WTC11 (cell line): ENCODE measurements at regions not wholly inside any gene's neighbourhood (a gene's known extent, or its start where the extent isn't known, plus 50 kb on each side); places are given as distances from the start of the nearest gene placed in this dataset.

Experiments used
- ATAC-seq: fragments of 200-7000 bp; cut with Tn5 transposase; 2 replicates; pipeline ENCODE4 v1.10.0; 2021; ENCODE audit warnings: mild to moderate bottlenecking, moderate library complexity
- CTCF ChIA-PET: fragments of 300-600 bp; sonication (Branson Sonifier 250); formaldehyde crosslinking; loops from one replicate; lab custom pipeline; 2021; ENCODE audit warnings: antibody characterized with exemption; lab: Charles Lee
- POLR2A ChIA-PET: fragments of 350-600 bp; sonication (Branson Sonifier 250); formaldehyde crosslinking; loops from one replicate; lab custom pipeline; 2021; ENCODE audit warnings: antibody characterized with exemption; lab: Charles Lee
- DNase-seq: peaks from one replicate; pipeline ENCODE4 v3.0.0; 2021; ENCODE audit warnings: low spot score
- H3K27ac Mint-ChIP-seq: 2 replicates; pipeline ENCODE4 v1.8.0; 2021; ENCODE audit warnings: mixed read lengths
- H3K27me3 Mint-ChIP-seq: 2 replicates; pipeline ENCODE4 v1.8.0; 2021; ENCODE audit warnings: low read depth, mild to moderate bottlenecking, moderate library complexity, mixed read lengths
- H3K36me3 Mint-ChIP-seq: 2 replicates; pipeline ENCODE4 v1.8.0; 2021; ENCODE audit warnings: mixed read lengths
- H3K4me1 Mint-ChIP-seq: 2 replicates; pipeline ENCODE4 v1.8.0; 2022; ENCODE audit warnings: mixed read lengths
- H3K4me3 Mint-ChIP-seq: 2 replicates; pipeline ENCODE4 v1.8.0; 2021; ENCODE audit warnings: mild to moderate bottlenecking, moderate library complexity, mixed read lengths
- H3K9me3 Mint-ChIP-seq: 2 replicates; pipeline ENCODE4 v1.8.0; 2021; ENCODE audit warnings: mixed read lengths
- AR ChIP-seq: fragments of 250-450 bp; sonication (Bioruptor Pico); IDR thresholded peaks from 2 replicates; pipeline ENCODE4 v1.9.0; 2021; ENCODE audit warnings: mild to moderate bottlenecking
- CDX4 ChIP-seq: fragments of 250-450 bp; sonication (Bioruptor Pico); IDR thresholded peaks from 2 replicates; pipeline ENCODE4 v1.9.0; 2021; ENCODE audit warnings: moderate library complexity, mild to moderate bottlenecking, inconsistent platforms, borderline replicate concordance
- CREB1 ChIP-seq: sonication (generic); formaldehyde crosslinking; IDR thresholded peaks from 2 replicates; pipeline ENCODE4 v1.8.0; 2023; ENCODE audit warnings: mild to moderate bottlenecking, missing genetic modification reagents
- CTCF ChIP-seq: fragments of 200-600 bp; IDR thresholded peaks from 2 replicates; pipeline ENCODE4 v1.8.0; 2022; ENCODE audit warnings: antibody characterized with exemption
- EMX1 ChIP-seq: fragments of 250-450 bp; sonication (Bioruptor Pico); IDR thresholded peaks from 2 replicates; pipeline ENCODE4 v1.8.0; 2021; ENCODE audit warnings: mild to moderate bottlenecking
- ESRRA ChIP-seq: sonication (generic); formaldehyde crosslinking; IDR thresholded peaks from 2 replicates; pipeline ENCODE4 v1.8.1; 2022; ENCODE audit warnings: mild to moderate bottlenecking, missing genetic modification reagents, borderline replicate concordance
- FOXP1 ChIP-seq: sonication (generic); formaldehyde crosslinking; IDR thresholded peaks from 2 replicates; pipeline ENCODE4 v1.8.0; 2022; ENCODE audit warnings: missing genetic modification reagents, mild to moderate bottlenecking, moderate library complexity, borderline replicate concordance
- GRHL2 ChIP-seq: fragments of 250-450 bp; sonication (Bioruptor Pico); IDR thresholded peaks from 2 replicates; pipeline ENCODE4 v1.8.0; 2022; ENCODE audit warnings: mild to moderate bottlenecking, moderate library complexity; ENCODE audit not compliant: insufficient replicate concordance, severe bottlenecking
- IRF2 ChIP-seq: sonication (generic); formaldehyde crosslinking; IDR thresholded peaks from 2 replicates; pipeline ENCODE4 v1.8.0; 2022; ENCODE audit warnings: low read depth, missing genetic modification reagents, borderline replicate concordance
- JUN ChIP-seq: sonication (generic); formaldehyde crosslinking; IDR thresholded peaks from 2 replicates; pipeline ENCODE4 v1.8.0; 2023; ENCODE audit warnings: mild to moderate bottlenecking, missing genetic modification reagents
- MXD4 ChIP-seq: fragments of 250-450 bp; sonication (Bioruptor Pico); IDR thresholded peaks from 2 replicates; pipeline ENCODE4 v1.8.0; 2021; ENCODE audit warnings: mild to moderate bottlenecking, moderate library complexity, borderline replicate concordance
- NR1H2 ChIP-seq: sonication (generic); formaldehyde crosslinking; IDR thresholded peaks from 2 replicates; pipeline ENCODE4 v1.9.0; 2021; ENCODE audit warnings: mild to moderate bottlenecking, moderate library complexity, missing genetic modification reagents
- NR2C2 ChIP-seq: sonication (generic); formaldehyde crosslinking; IDR thresholded peaks from 2 replicates; pipeline ENCODE4 v1.8.0; 2022; ENCODE audit warnings: mild to moderate bottlenecking, missing genetic modification reagents
- OVOL2 ChIP-seq: fragments of 250-450 bp; sonication (Bioruptor Pico); IDR thresholded peaks from 2 replicates; pipeline ENCODE4 v1.9.0; 2021; ENCODE audit warnings: mild to moderate bottlenecking, borderline replicate concordance
- RELA ChIP-seq: sonication (generic); formaldehyde crosslinking; IDR thresholded peaks from 2 replicates; pipeline ENCODE4 v1.8.1; 2022; ENCODE audit warnings: missing genetic modification reagents, mild to moderate bottlenecking, borderline replicate concordance
- SP1 ChIP-seq: sonication (generic); formaldehyde crosslinking; conservative IDR thresholded peaks from 2 replicates; pipeline ENCODE4 v1.8.1; 2022; ENCODE audit warnings: missing genetic modification reagents
- TP53 ChIP-seq: sonication (generic); formaldehyde crosslinking; IDR thresholded peaks from 2 replicates; pipeline ENCODE4 v1.8.1; 2023; ENCODE audit warnings: mild to moderate bottlenecking, missing genetic modification reagents
- USF1 ChIP-seq: sonication (generic); formaldehyde crosslinking; IDR thresholded peaks from 2 replicates; pipeline ENCODE4 v1.8.0; 2022; ENCODE audit warnings: mild to moderate bottlenecking, missing genetic modification reagents
- ZNF121 ChIP-seq: sonication (generic); formaldehyde crosslinking; IDR thresholded peaks from 2 replicates; pipeline ENCODE4 v1.8.0; 2023; ENCODE audit warnings: missing genetic modification reagents
- ZNF281 ChIP-seq: sonication (generic); formaldehyde crosslinking; IDR thresholded peaks from 2 replicates; pipeline ENCODE4 v1.8.0; 2023; ENCODE audit warnings: mild to moderate bottlenecking, missing genetic modification reagents
- ZNF396 ChIP-seq: fragments of 250-450 bp; sonication (Bioruptor Pico); IDR thresholded peaks from 2 replicates; pipeline ENCODE4 v1.8.0; 2021; ENCODE audit warnings: mild to moderate bottlenecking, moderate library complexity, borderline replicate concordance

GRCh38 chr9:31135567-31135966 is 1248.9 kb upstream of the ACO1 start:
- no peak for DNase-seq
- no peaks in the 10 kb centered on the region for H3K36me3 Mint-ChIP-seq
- no peak for TF ChIP-seq OVOL2
- TF ChIP-seq EMX1 (CRISPR knock-in tag) = no peak
- no peak for TF ChIP-seq NR1H2
- no peak for TF ChIP-seq GRHL2 (CRISPR knock-in tag)
- TF ChIP-seq MXD4 (CRISPR knock-in tag) = no peak
- no peak for TF ChIP-seq ZNF121 (CRISPR knock-in tag)
- no peak for TF ChIP-seq CTCF
- no peak for TF ChIP-seq NR2C2
- TF ChIP-seq ZNF281 = no peak
- TF ChIP-seq TP53 (CRISPR knock-in tag) = no peak
- TF ChIP-seq ZNF396 (CRISPR knock-in tag) = no peak
- TF ChIP-seq JUN (CRISPR knock-in tag) = no peak
- TF ChIP-seq CREB1 (CRISPR knock-in tag) = no peak
- TF ChIP-seq IRF2 = no peak
- TF ChIP-seq ESRRA (CRISPR knock-in tag) = no peak
- H3K4me1 Mint-ChIP-seq = no peaks in the 10 kb centered on the region
- H3K9me3 Mint-ChIP-seq = no peaks in the 10 kb centered on the region
- ChIA-PET POLR2A (no interaction called here), CTCF (no interaction called here)
- H3K4me3 Mint-ChIP-seq = no peak overlapping the region
- H3K27me3 Mint-ChIP-seq = no peaks in the 10 kb centered on the region
- H3K27ac Mint-ChIP-seq = no peak overlapping the region
- no peak for ATAC-seq

GRCh38 chr9:31136524-31136923 is 1247.9 kb upstream of the ACO1 start:
- no peaks in the 10 kb centered on the region for H3K9me3 Mint-ChIP-seq
- no peak for ATAC-seq
- no peaks in the 10 kb centered on the region for H3K4me1 Mint-ChIP-seq
- H3K27me3 Mint-ChIP-seq = no peaks in the 10 kb centered on the region
- TF ChIP-seq USF1 (CRISPR knock-in tag) = no peak
- TF ChIP-seq CDX4 (CRISPR knock-in tag) = no peak
- TF ChIP-seq FOXP1 (CRISPR knock-in tag) = no peak
- no peak for TF ChIP-seq EMX1 (CRISPR knock-in tag)
- no peak for TF ChIP-seq RELA
- no peak for TF ChIP-seq AR (CRISPR knock-in tag)
- TF ChIP-seq SP1 (CRISPR knock-in tag) = no peak
- TF ChIP-seq NR2C2 = no peak
- TF ChIP-seq, all 79 proteins: peak for 0
- Mint-ChIP-seq H3K36me3 (no peaks in the 10 kb centered on the region), H3K4me3 (no peak overlapping the region), H3K27ac (no peak overlapping the region)
- DNase-seq = no peak
- ChIA-PET POLR2A (no interaction called here), CTCF (no interaction called here)
